SK-N-SH (cell line): ENCODE measurements at regions not wholly inside any gene's neighbourhood (a gene's known extent, or its start where the extent isn't known, plus 50 kb on each side); places are given as distances from the start of the nearest gene placed in this dataset.

ENCODE experiments used
- CTCF ChIA-PET: fragments of 300-600, 350-600 bp; formaldehyde crosslinking; extraction: SDS; loops from one replicate; lab custom pipeline; 2021; lab: Yijun Ruan, JAX
- POLR2A ChIA-PET: fragments of 350-600 bp; sonication (Branson Sonifier 250); formaldehyde crosslinking; extraction: SDS; loops from one replicate; lab custom pipeline; 2020; ENCODE audit warnings: antibody characterized with exemption, inconsistent platforms; lab: Yijun Ruan, JAX
- DNase-seq: peaks from one replicate; pipeline ENCODE4 v3.0.0; 2012
- H2AFZ ChIP-seq: fragments of 200-600 bp; sonication (generic); 2 replicates; pipeline ENCODE4 v1.8.1; 2016; ENCODE audit warnings: antibody characterized with exemption, mild to moderate bottlenecking, low read depth
- H3F3A ChIP-seq: fragments of 200-600 bp; sonication (generic); replicated peaks from 2 replicates; pipeline ENCODE3; 2016; ENCODE audit warnings: antibody characterized with exemption, mild to moderate bottlenecking; ENCODE audit not compliant: insufficient read depth
- H3K27ac ChIP-seq, 2 experiments: fragments of 200-500 bp in 1 of 2; fragments of 200-600 bp in 1 of 2; sonication (Bioruptor generic) in 1 of 2; sonication (generic), shearing (Covaris generic) in 1 of 2; 2 replicates each; pipeline versions ENCODE4 v1.5.1 to v1.6.1; 2014 to 2016; ENCODE audit warnings: low read depth in 2 of 2, inconsistent platforms in 1 of 2, low read length in 1 of 2, mild to moderate bottlenecking in 1 of 2, mixed read lengths in 1 of 2
- H3K27me3 ChIP-seq: fragments of 200-600 bp; sonication (generic), shearing (Covaris generic); 2 replicates; pipeline ENCODE4 v1.6.1; 2016; ENCODE audit warnings: mixed run types; ENCODE audit not compliant: insufficient read depth
- H3K36me3 ChIP-seq, 2 experiments: fragments of 200-500 bp in 1 of 2; fragments of 200-600 bp in 1 of 2; sonication (Bioruptor generic) in 1 of 2; sonication (generic) in 1 of 2; replicated peaks in 1 of 2; 2 replicates each; pipeline versions ENCODE3 to v1.5.1; 2014 to 2016; ENCODE audit warnings: low read length in 1 of 2, mild to moderate bottlenecking in 1 of 2; ENCODE audit not compliant: insufficient read depth in 2 of 2, control insufficient read depth in 1 of 2
- H3K4me1 ChIP-seq, 2 experiments: fragments of 200-500 bp in 1 of 2; fragments of 200-600 bp in 1 of 2; sonication (Bioruptor generic) in 1 of 2; sonication (generic), shearing (Covaris generic) in 1 of 2; 2 replicates each; pipeline versions ENCODE4 v1.5.1 to v1.6.1; 2014 to 2016; ENCODE audit warnings: low read depth in 1 of 2, low read length in 1 of 2, mixed run types in 1 of 2; ENCODE audit not compliant: insufficient read depth in 2 of 2, control insufficient read depth in 1 of 2
- H3K4me2 ChIP-seq: fragments of 200-600 bp; sonication (generic), shearing (Covaris generic); 2 replicates; pipeline ENCODE4 v1.6.1; 2017; ENCODE audit warnings: mixed run types
- H3K4me3 ChIP-seq, 2 experiments: fragments of 200-500 bp in 1 of 2; fragments of 200-600 bp in 1 of 2; sonication (Bioruptor generic) in 1 of 2; sonication (generic), shearing (Covaris generic) in 1 of 2; 2 replicates each; pipeline versions ENCODE4 v1.5.1 to v1.8.1; 2014 to 2016; ENCODE audit warnings: low read depth in 2 of 2, inconsistent platforms in 1 of 2, low read length in 1 of 2, mild to moderate bottlenecking in 1 of 2, mixed read lengths in 1 of 2, moderate library complexity in 1 of 2
- H3K79me2 ChIP-seq: fragments of 200-600 bp; sonication (generic); 2 replicates; pipeline ENCODE4 v1.8.1; 2017; ENCODE audit warnings: mild to moderate bottlenecking; ENCODE audit not compliant: insufficient read depth
- H3K9ac ChIP-seq: fragments of 200-600 bp; sonication (generic); 2 replicates; pipeline ENCODE4 v1.6.1; 2017; ENCODE audit warnings: mixed run types
- H3K9me2 ChIP-seq: fragments of 200-600 bp; sonication (generic); 2 replicates; pipeline ENCODE4 v1.6.1; 2017; ENCODE audit warnings: mixed run types
- H3K9me3 ChIP-seq: fragments of 200-600 bp; sonication (generic); 2 replicates; pipeline ENCODE4 v1.6.1; 2017; ENCODE audit warnings: mixed run types, mild to moderate bottlenecking, moderate library complexity
- H4K20me1 ChIP-seq: fragments of 200-600 bp; sonication (generic); 2 replicates; pipeline ENCODE4 v1.6.1; 2017; ENCODE audit warnings: mild to moderate bottlenecking, mixed run types; ENCODE audit not compliant: insufficient read depth
- CHD2 ChIP-seq: fragments of 150-350 bp; IDR thresholded peaks from 2 replicates; pipeline ENCODE4 v1.6.1; 2018; ENCODE audit warnings: low read length; ENCODE audit not compliant: partially characterized antibody
- FOSL2 ChIP-seq: IDR thresholded peaks from 2 replicates; pipeline ENCODE4 v1.4.0; 2012; ENCODE audit warnings: low read depth, mild to moderate bottlenecking, moderate library complexity, borderline replicate concordance
- FOXJ3 ChIP-seq: sonication (generic); formaldehyde crosslinking; IDR thresholded peaks from 2 replicates; pipeline ENCODE4 v1.5.1; 2020; ENCODE audit warnings: mild to moderate bottlenecking, missing genetic modification reagents
- GATA2 ChIP-seq: sonication (generic); formaldehyde crosslinking; IDR thresholded peaks from 2 replicates; pipeline ENCODE4 v1.5.0; 2020; ENCODE audit warnings: mild to moderate bottlenecking, missing genetic modification reagents
- IRF3 ChIP-seq: fragments of 150-350 bp; IDR thresholded peaks from 2 replicates; pipeline ENCODE4 v1.6.1; 2016; ENCODE audit warnings: mild to moderate bottlenecking, low read depth, low read length
- MXI1 ChIP-seq: IDR thresholded peaks from 2 replicates; pipeline ENCODE4 v1.6.1; 2012; ENCODE audit warnings: mild to moderate bottlenecking, low read depth, low read length, improper control_type of control experiment
- POLR2AphosphoS5 ChIP-seq: IDR thresholded peaks from 2 replicates; pipeline ENCODE4 v1.6.1; 2012; ENCODE audit warnings: low read depth, low read length
- RCOR1 ChIP-seq: fragments of 150-350 bp; IDR thresholded peaks from 2 replicates; pipeline ENCODE4 v1.6.1; 2017; ENCODE audit warnings: antibody characterized with exemption, low read length
- REST ChIP-seq: IDR thresholded peaks from 2 replicates; pipeline ENCODE4 v1.6.1; 2012; ENCODE audit warnings: mild to moderate bottlenecking, low read depth, low read length, moderate library complexity
- SIN3A ChIP-seq: IDR thresholded peaks from 2 replicates; pipeline ENCODE4 v1.6.1; 2012; ENCODE audit warnings: low read depth, mild to moderate bottlenecking, low read length, moderate library complexity, borderline replicate concordance
- TAF1 ChIP-seq: IDR thresholded peaks from 2 replicates; pipeline ENCODE4 v1.6.1; 2012; ENCODE audit warnings: low read depth, mild to moderate bottlenecking, low read length, moderate library complexity, borderline replicate concordance
- TCF12 ChIP-seq: IDR thresholded peaks from 2 replicates; pipeline ENCODE4 v1.4.0; 2012
- TEAD4 ChIP-seq: IDR thresholded peaks from 2 replicates; pipeline ENCODE4 v1.4.0; 2012; ENCODE audit warnings: mild to moderate bottlenecking, borderline replicate concordance; ENCODE audit not compliant: insufficient read depth
- USF2 ChIP-seq: fragments of 150-350 bp; IDR thresholded peaks from 2 replicates; pipeline ENCODE4 v1.6.1; 2017; ENCODE audit warnings: antibody characterized with exemption, low read length, low read depth, borderline replicate concordance
- YY1 ChIP-seq: IDR thresholded peaks from 2 replicates; pipeline ENCODE4 v1.4.0; 2012; ENCODE audit warnings: low read depth, mild to moderate bottlenecking
- WGBS: methylation state at CpG from one replicate; pipeline ENCODE4 v1.1.6; 2017; ENCODE audit warnings: low lambda C conversion rate; 5-methylcytosine and 5-hydroxymethylcytosine counted together

GRCh38 chrX:125219852-125220251, 99.8 kb upstream of the TEX13C start:
- ChIA-PET CTCF (no interaction called here), POLR2A (no interaction called here)
- no peaks in the 10 kb centered on the region for H3K79me2 ChIP-seq
- H2AFZ ChIP-seq: no peak overlapping the region
- no peaks in the 10 kb centered on the region for H4K20me1 ChIP-seq
- H3K27ac ChIP-seq: no peak overlapping the region
- 10% methylated on average over 4 of the region's 4 CpGs for WGBS
- H3K9ac ChIP-seq: no peak overlapping the region
- H3K36me3 ChIP-seq: no peaks in the 10 kb centered on the region
- H3K4me2 ChIP-seq: no peak overlapping the region
- H3K9me2 ChIP-seq: no peaks in the 10 kb centered on the region
- H3K4me1 ChIP-seq: no peaks in the 10 kb centered on the region
- H3K4me3 ChIP-seq: no peak overlapping the region
- no peak for TF ChIP-seq TEAD4
- TF ChIP-seq RCOR1: no peak
- no peak for TF ChIP-seq FOSL2
- TF ChIP-seq REST: no peak
- no peak for TF ChIP-seq CHD2
- no peak for TF ChIP-seq YY1
- no peak for TF ChIP-seq USF2
- TF ChIP-seq POLR2AphosphoS5: no peak
- TF ChIP-seq FOXJ3 (CRISPR knock-in tag): no peak
- TF ChIP-seq MXI1: no peak
- no peaks in the 10 kb centered on the region for H3K27me3 ChIP-seq
- no peaks in the 10 kb centered on the region for H3F3A ChIP-seq
- H3K9me3 ChIP-seq: no peaks in the 10 kb centered on the region
- no peak for DNase-seq

DNA sequence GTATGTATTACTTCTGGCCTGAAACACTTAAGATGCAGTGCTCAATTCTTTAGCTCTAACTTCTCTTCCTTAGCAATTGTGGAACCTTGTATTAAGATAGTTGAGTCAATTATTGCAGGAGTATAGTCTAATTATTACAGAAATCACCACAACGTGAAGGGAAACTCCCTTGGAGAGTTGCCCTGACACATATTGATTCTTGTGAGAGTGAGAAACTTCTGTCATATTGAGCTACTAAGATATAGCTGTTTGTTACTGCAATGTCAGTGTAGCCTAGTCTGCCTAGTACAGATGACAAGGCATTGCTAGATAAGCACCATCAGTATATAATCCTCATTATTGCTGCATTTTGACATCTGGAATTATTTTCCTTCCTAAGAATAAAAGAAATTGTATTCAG, 82.7 kb upstream of the TEX13C start:
- TF ChIP-seq RCOR1: no peak
- no peak for TF ChIP-seq TEAD4
- TF ChIP-seq CHD2: no peak
- TF ChIP-seq IRF3: no peak
- no peak for TF ChIP-seq SIN3A
- no peak for TF ChIP-seq FOXJ3 (CRISPR knock-in tag)
- no peak for TF ChIP-seq MXI1
- no peak for TF ChIP-seq TAF1
- TF ChIP-seq USF2: no peak
- TF ChIP-seq TCF12: no peak
- TF ChIP-seq GATA2: no peak
- no peak overlapping the region for H3K4me3 ChIP-seq
- H2AFZ ChIP-seq: no peak overlapping the region
- no peaks in the 10 kb centered on the region for H3K79me2 ChIP-seq
- WGBS: 0% methylated on average over 1 of the region's 1 CpG
- H3K4me2 ChIP-seq: no peak overlapping the region
- no peaks in the 10 kb centered on the region for H3K27me3 ChIP-seq
- no peaks in the 10 kb centered on the region for H3K4me1 ChIP-seq
- H3F3A ChIP-seq: no peaks in the 10 kb centered on the region
- DNase-seq: no peak
- no peak overlapping the region for H3K9ac ChIP-seq
- ChIA-PET POLR2A (no interaction called here), CTCF (interaction anchor here (1.1 kb wide), 1 partner anchor 9 kb away, joined by 3 read pairs; no protein-coding TSS in a partner anchor)
- no peaks in the 10 kb centered on the region for H4K20me1 ChIP-seq
- no peaks in the 10 kb centered on the region for H3K9me2 ChIP-seq
- H3K36me3 ChIP-seq: no peaks in the 10 kb centered on the region
- no peaks in the 10 kb centered on the region; the same call in 1 of the 2 replicates for H3K9me3 ChIP-seq
- H3K27ac ChIP-seq: no peak overlapping the region
